SK-N-SH (cell line): ENCODE measurements at regions not wholly inside any gene's neighbourhood (a gene's known extent, or its start where the extent isn't known, plus 50 kb on each side); places are given as distances from the start of the nearest gene placed in this dataset.

Experiments
- CTCF ChIA-PET: fragments of 300-600, 350-600 bp; formaldehyde crosslinking; extraction: SDS; loops from one replicate; lab custom pipeline; 2021; lab: Yijun Ruan, JAX
- POLR2A ChIA-PET: fragments of 350-600 bp; sonication (Branson Sonifier 250); formaldehyde crosslinking; extraction: SDS; loops from one replicate; lab custom pipeline; 2020; ENCODE audit warnings: antibody characterized with exemption, inconsistent platforms; lab: Yijun Ruan, JAX
- DNase-seq: peaks from one replicate; pipeline ENCODE4 v3.0.0; 2012
- H2AFZ ChIP-seq: fragments of 200-600 bp; sonication (generic); 2 replicates; pipeline ENCODE4 v1.8.1; 2016; ENCODE audit warnings: antibody characterized with exemption, mild to moderate bottlenecking, low read depth
- H3F3A ChIP-seq: fragments of 200-600 bp; sonication (generic); replicated peaks from 2 replicates; pipeline ENCODE3; 2016; ENCODE audit warnings: antibody characterized with exemption, mild to moderate bottlenecking; ENCODE audit not compliant: insufficient read depth
- H3K27ac ChIP-seq, 2 experiments: fragments of 200-500 bp in 1 of 2; fragments of 200-600 bp in 1 of 2; sonication (Bioruptor generic) in 1 of 2; sonication (generic), shearing (Covaris generic) in 1 of 2; 2 replicates each; pipeline versions ENCODE4 v1.5.1 to v1.6.1; 2014 to 2016; ENCODE audit warnings: low read depth in 2 of 2, inconsistent platforms in 1 of 2, low read length in 1 of 2, mild to moderate bottlenecking in 1 of 2, mixed read lengths in 1 of 2
- H3K27me3 ChIP-seq: fragments of 200-600 bp; sonication (generic), shearing (Covaris generic); 2 replicates; pipeline ENCODE4 v1.6.1; 2016; ENCODE audit warnings: mixed run types; ENCODE audit not compliant: insufficient read depth
- H3K36me3 ChIP-seq, 2 experiments: fragments of 200-500 bp in 1 of 2; fragments of 200-600 bp in 1 of 2; sonication (Bioruptor generic) in 1 of 2; sonication (generic) in 1 of 2; replicated peaks in 1 of 2; 2 replicates each; pipeline versions ENCODE3 to v1.5.1; 2014 to 2016; ENCODE audit warnings: low read length in 1 of 2, mild to moderate bottlenecking in 1 of 2; ENCODE audit not compliant: insufficient read depth in 2 of 2, control insufficient read depth in 1 of 2
- H3K4me1 ChIP-seq, 2 experiments: fragments of 200-500 bp in 1 of 2; fragments of 200-600 bp in 1 of 2; sonication (Bioruptor generic) in 1 of 2; sonication (generic), shearing (Covaris generic) in 1 of 2; 2 replicates each; pipeline versions ENCODE4 v1.5.1 to v1.6.1; 2014 to 2016; ENCODE audit warnings: low read depth in 1 of 2, low read length in 1 of 2, mixed run types in 1 of 2; ENCODE audit not compliant: insufficient read depth in 2 of 2, control insufficient read depth in 1 of 2
- H3K4me2 ChIP-seq: fragments of 200-600 bp; sonication (generic), shearing (Covaris generic); 2 replicates; pipeline ENCODE4 v1.6.1; 2017; ENCODE audit warnings: mixed run types
- H3K4me3 ChIP-seq, 2 experiments: fragments of 200-500 bp in 1 of 2; fragments of 200-600 bp in 1 of 2; sonication (Bioruptor generic) in 1 of 2; sonication (generic), shearing (Covaris generic) in 1 of 2; 2 replicates each; pipeline versions ENCODE4 v1.5.1 to v1.8.1; 2014 to 2016; ENCODE audit warnings: low read depth in 2 of 2, inconsistent platforms in 1 of 2, low read length in 1 of 2, mild to moderate bottlenecking in 1 of 2, mixed read lengths in 1 of 2, moderate library complexity in 1 of 2
- H3K79me2 ChIP-seq: fragments of 200-600 bp; sonication (generic); 2 replicates; pipeline ENCODE4 v1.8.1; 2017; ENCODE audit warnings: mild to moderate bottlenecking; ENCODE audit not compliant: insufficient read depth
- H3K9ac ChIP-seq: fragments of 200-600 bp; sonication (generic); 2 replicates; pipeline ENCODE4 v1.6.1; 2017; ENCODE audit warnings: mixed run types
- H3K9me2 ChIP-seq: fragments of 200-600 bp; sonication (generic); 2 replicates; pipeline ENCODE4 v1.6.1; 2017; ENCODE audit warnings: mixed run types
- H3K9me3 ChIP-seq: fragments of 200-600 bp; sonication (generic); 2 replicates; pipeline ENCODE4 v1.6.1; 2017; ENCODE audit warnings: mixed run types, mild to moderate bottlenecking, moderate library complexity
- H4K20me1 ChIP-seq: fragments of 200-600 bp; sonication (generic); 2 replicates; pipeline ENCODE4 v1.6.1; 2017; ENCODE audit warnings: mild to moderate bottlenecking, mixed run types; ENCODE audit not compliant: insufficient read depth
- CHD2 ChIP-seq: fragments of 150-350 bp; IDR thresholded peaks from 2 replicates; pipeline ENCODE4 v1.6.1; 2018; ENCODE audit warnings: low read length; ENCODE audit not compliant: partially characterized antibody
- CTCF ChIP-seq: fragments of 200-600 bp; sonication (generic); IDR thresholded peaks from 2 replicates; pipeline ENCODE4 v1.6.1; 2017; ENCODE audit warnings: antibody characterized with exemption, mild to moderate bottlenecking, moderate library complexity
- ELF1 ChIP-seq: IDR thresholded peaks from 2 replicates; pipeline ENCODE4 v1.4.0; 2012
- EP300 ChIP-seq, 2 experiments: IDR thresholded peaks; 2 replicates each; pipeline versions ENCODE4 v1.4.0 to v1.6.1; 2012; ENCODE audit warnings: borderline replicate concordance in 1 of 2, low read depth in 1 of 2, low read length in 1 of 2
- EZH2phosphoT487 ChIP-seq: fragments of 200-600 bp; sonication (generic); IDR thresholded peaks from 2 replicates; pipeline ENCODE4 v1.6.1; 2017; ENCODE audit warnings: low read depth, mixed run types, mild to moderate bottlenecking, antibody characterized with exemption, moderate library complexity, borderline replicate concordance
- FOXM1 ChIP-seq: IDR thresholded peaks from 2 replicates; pipeline ENCODE4 v1.4.0; 2012; ENCODE audit warnings: low read depth, mild to moderate bottlenecking
- GATA2 ChIP-seq: sonication (generic); formaldehyde crosslinking; IDR thresholded peaks from 2 replicates; pipeline ENCODE4 v1.5.0; 2020; ENCODE audit warnings: mild to moderate bottlenecking, missing genetic modification reagents
- JUND ChIP-seq: IDR thresholded peaks from 2 replicates; pipeline ENCODE4 v1.4.0; 2012
- MEF2A ChIP-seq: IDR thresholded peaks from 2 replicates; pipeline ENCODE4 v1.4.0; 2012; ENCODE audit warnings: low read depth, borderline replicate concordance
- MXI1 ChIP-seq: IDR thresholded peaks from 2 replicates; pipeline ENCODE4 v1.6.1; 2012; ENCODE audit warnings: mild to moderate bottlenecking, low read depth, low read length, improper control_type of control experiment
- POLR2AphosphoS5 ChIP-seq: IDR thresholded peaks from 2 replicates; pipeline ENCODE4 v1.6.1; 2012; ENCODE audit warnings: low read depth, low read length
- RCOR1 ChIP-seq: fragments of 150-350 bp; IDR thresholded peaks from 2 replicates; pipeline ENCODE4 v1.6.1; 2017; ENCODE audit warnings: antibody characterized with exemption, low read length
- REST ChIP-seq: IDR thresholded peaks from 2 replicates; pipeline ENCODE4 v1.6.1; 2012; ENCODE audit warnings: mild to moderate bottlenecking, low read depth, low read length, moderate library complexity
- RXRA ChIP-seq: IDR thresholded peaks from 2 replicates; pipeline ENCODE4 v1.4.0; 2012; ENCODE audit warnings: low read depth, mild to moderate bottlenecking, borderline replicate concordance
- SIN3A ChIP-seq: IDR thresholded peaks from 2 replicates; pipeline ENCODE4 v1.6.1; 2012; ENCODE audit warnings: low read depth, mild to moderate bottlenecking, low read length, moderate library complexity, borderline replicate concordance
- TEAD4 ChIP-seq: IDR thresholded peaks from 2 replicates; pipeline ENCODE4 v1.4.0; 2012; ENCODE audit warnings: mild to moderate bottlenecking, borderline replicate concordance; ENCODE audit not compliant: insufficient read depth
- WGBS: methylation state at CpG from one replicate; pipeline ENCODE4 v1.1.6; 2017; ENCODE audit warnings: low lambda C conversion rate; 5-methylcytosine and 5-hydroxymethylcytosine counted together
- TF ChIP-seq, protein P1 (sequence below): IDR thresholded peaks from 2 replicates; pipeline ENCODE4; 2012
- TF ChIP-seq, protein P2 (sequence below): IDR thresholded peaks from 2 replicates; pipeline ENCODE4 v1.4.0; 2012; ENCODE audit warnings: low read depth

DNA sequence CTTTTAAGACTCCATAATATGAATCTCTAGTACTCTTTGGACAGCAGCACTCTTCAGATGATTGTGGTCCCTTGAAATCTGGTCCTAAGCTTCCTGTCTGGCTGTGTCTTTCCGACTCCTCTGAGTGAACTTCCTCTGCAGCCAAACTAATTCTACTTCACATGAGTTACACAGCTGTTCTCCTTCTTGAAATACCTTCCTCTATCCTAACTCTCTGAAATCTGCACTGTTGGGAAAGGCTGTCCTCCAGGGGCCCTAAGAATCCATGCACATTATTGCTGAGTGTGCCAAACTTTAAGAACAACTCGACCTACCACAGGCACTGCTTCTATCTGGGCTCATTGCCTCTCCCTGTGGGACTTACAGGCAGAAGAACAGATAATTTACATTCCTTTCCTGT lies 217.3 kb upstream of the ARHGAP42 start (continued):
- no peak for TF ChIP-seq REST
- TF ChIP-seq RCOR1 = no peak
- TF ChIP-seq GATA2 = no peak

DNA sequence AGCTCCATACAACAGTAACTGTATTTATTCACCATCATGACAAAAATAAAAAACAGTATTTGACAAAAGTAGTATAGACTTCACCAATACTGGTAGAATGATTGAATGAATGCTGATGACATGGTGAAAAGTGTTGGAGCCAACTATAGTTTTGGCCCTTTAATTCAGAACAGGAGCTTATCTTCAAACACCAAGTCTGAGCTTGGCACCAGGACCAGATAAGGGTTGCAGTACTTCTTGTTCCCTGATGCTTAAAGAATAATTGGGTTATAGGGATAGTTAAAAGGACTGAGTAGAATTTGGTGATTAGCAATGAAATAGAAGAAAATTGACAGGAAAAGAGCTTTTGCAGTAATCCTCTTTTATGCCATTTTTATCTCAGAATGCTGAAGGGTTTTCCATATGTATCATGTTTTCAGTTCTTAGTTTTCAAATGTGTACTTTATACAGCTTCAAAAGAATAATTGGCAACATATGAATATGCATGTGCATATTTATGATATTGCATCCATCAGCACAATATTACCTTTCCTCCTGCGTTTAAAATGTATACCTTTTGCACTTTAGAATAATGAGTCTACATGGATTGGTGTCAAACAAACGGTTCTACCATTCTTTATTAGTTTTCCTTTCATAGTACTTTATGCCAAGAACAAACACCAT lies 214.2 kb upstream of the ARHGAP42 start:
- H3K9me2 ChIP-seq = no peaks in the 10 kb centered on the region
- DNase-seq = no peak
- no peak overlapping the region for H3K27ac ChIP-seq
- no peaks in the 10 kb centered on the region for H3K79me2 ChIP-seq
- H3K27me3 ChIP-seq = no peaks in the 10 kb centered on the region
- 1% methylated on average over 2 of the region's 2 CpGs for WGBS
- no peak overlapping the region for H2AFZ ChIP-seq
- ChIA-PET CTCF (no interaction called here), POLR2A (no interaction called here)
- no peaks in the 10 kb centered on the region for H3K36me3 ChIP-seq
- no peaks in the 10 kb centered on the region for H4K20me1 ChIP-seq
- H3K4me3 ChIP-seq = no peak overlapping the region
- no peak overlapping the region for H3K4me2 ChIP-seq
- H3K9ac ChIP-seq = no peak overlapping the region
- H3F3A ChIP-seq = no peaks in the 10 kb centered on the region
- no peaks in the 10 kb centered on the region for H3K9me3 ChIP-seq
- H3K4me1 ChIP-seq = no peaks in the 10 kb centered on the region
- no peak for TF ChIP-seq POLR2AphosphoS5
- no peak for TF ChIP-seq REST
- no peak for TF ChIP-seq RCOR1
- no peak for TF ChIP-seq JUND
- no peak for TF ChIP-seq EP300 (IDR thresholded peaks at IDR 0.05; ENCODE audit: borderline replicate concordance in 1 of 2, low read depth in 1 of 2, low read length in 1 of 2)
- TF ChIP-seq ELF1 = no peak
- TF ChIP-seq EZH2phosphoT487 = no peak
- TF ChIP-seq FOXM1 = no peak
- TF ChIP-seq CTCF = no peak
- TF ChIP-seq, protein P1, sequence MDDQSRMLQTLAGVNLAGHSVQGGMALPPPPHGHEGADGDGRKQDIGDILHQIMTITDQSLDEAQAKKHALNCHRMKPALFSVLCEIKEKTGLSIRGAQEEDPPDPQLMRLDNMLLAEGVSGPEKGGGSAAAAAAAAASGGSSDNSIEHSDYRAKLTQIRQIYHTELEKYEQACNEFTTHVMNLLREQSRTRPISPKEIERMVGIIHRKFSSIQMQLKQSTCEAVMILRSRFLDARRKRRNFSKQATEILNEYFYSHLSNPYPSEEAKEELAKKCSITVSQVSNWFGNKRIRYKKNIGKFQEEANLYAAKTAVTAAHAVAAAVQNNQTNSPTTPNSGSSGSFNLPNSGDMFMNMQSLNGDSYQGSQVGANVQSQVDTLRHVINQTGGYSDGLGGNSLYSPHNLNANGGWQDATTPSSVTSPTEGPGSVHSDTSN = no peak
- TF ChIP-seq TEAD4 = no peak
- TF ChIP-seq MXI1 = no peak
- no peak for TF ChIP-seq MEF2A
- TF ChIP-seq GATA2 = no peak
- TF ChIP-seq, protein P2, sequence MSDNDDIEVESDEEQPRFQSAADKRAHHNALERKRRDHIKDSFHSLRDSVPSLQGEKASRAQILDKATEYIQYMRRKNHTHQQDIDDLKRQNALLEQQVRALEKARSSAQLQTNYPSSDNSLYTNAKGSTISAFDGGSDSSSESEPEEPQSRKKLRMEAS = no peak
- no peak for TF ChIP-seq RXRA
- no peak for TF ChIP-seq CHD2
- TF ChIP-seq SIN3A = no peak
